Suprapubic skin (tissue), 4 donors: ENCODE measurements at regions not wholly inside any gene's neighbourhood (a gene's known extent, or its start where the extent isn't known, plus 50 kb on each side); places are given as distances from the start of the nearest gene placed in this dataset.

Source experiments
- DNase-seq, 2 donors: peaks; one replicate each; pipeline ENCODE4 v3.0.0-alpha.2; 2019; ENCODE audit warnings: low spot score in 2 of 2
- H3K27ac ChIP-seq: fragments of 200-600 bp; sonication (generic); one replicate; pipeline ENCODE4 v1.5.1; 2019
- H3K27me3 ChIP-seq: fragments of 200-600 bp; sonication (generic); one replicate; pipeline ENCODE4 v1.5.1; 2019
- H3K36me3 ChIP-seq: fragments of 200-600 bp; sonication (generic); one replicate; pipeline ENCODE4 v1.5.1; 2019
- H3K4me1 ChIP-seq: fragments of 200-600 bp; sonication (generic); one replicate; pipeline ENCODE4 v1.5.1; 2019
- H3K4me3 ChIP-seq: fragments of 200-600 bp; sonication (generic); one replicate; pipeline ENCODE4 v1.5.1; 2019; ENCODE audit warnings: mild to moderate bottlenecking
- H3K9me3 ChIP-seq: fragments of 200-600 bp; sonication (generic); one replicate; pipeline ENCODE4 v1.5.1; 2019
- CTCF ChIP-seq, 2 donors: fragments of 200-600 bp in 1 of 2; fragments of 450-650 bp in 1 of 2; sonication (generic) in 1 of 2; IDR thresholded peaks; one replicate each; pipeline ENCODE4 v1.5.1; 2016 to 2019; ENCODE audit warnings: antibody characterized with exemption in 2 of 2, mild to moderate bottlenecking in 1 of 2, moderate library complexity in 1 of 2
- EP300 ChIP-seq: sonication (generic); formaldehyde crosslinking; IDR thresholded peaks from one replicate; pipeline ENCODE4 v1.6.1; 2017; ENCODE audit warnings: antibody characterized with exemption
- POLR2A ChIP-seq, 2 donors: fragments of 450-650 bp; IDR thresholded peaks; one replicate each; pipeline ENCODE4 v1.6.1; 2017; ENCODE audit warnings: antibody characterized with exemption in 2 of 2, mild to moderate bottlenecking in 2 of 2, moderate library complexity in 2 of 2
- POLR2AphosphoS5 ChIP-seq, 3 donors: sonication (generic); formaldehyde crosslinking; IDR thresholded peaks; one replicate each; pipeline ENCODE4 v1.6.1; 2017; ENCODE audit warnings: antibody characterized with exemption in 3 of 3
- WGBS: methylation state at CpG from one replicate; pipeline ENCODE4 v1.1.5; 2018; 5-methylcytosine and 5-hydroxymethylcytosine counted together

GRCh38 chr5:44868541-44868940 is 59.8 kb downstream of the MRPS30 start:
- no peaks in the 10 kb centered on the region for H3K9me3 ChIP-seq
- TF ChIP-seq EP300 = no peak
- no peaks in the 10 kb centered on the region for H3K36me3 ChIP-seq
- no peak for DNase-seq
- 56% methylated on average over 4 of the region's 4 CpGs for WGBS
- no peaks in the 10 kb centered on the region for H3K4me1 ChIP-seq
- no peak overlapping the region for H3K27ac ChIP-seq
- no peak overlapping the region for H3K4me3 ChIP-seq
- H3K27me3 ChIP-seq = no peaks in the 10 kb centered on the region

- DNase-seq = no peak
- no peak for TF ChIP-seq EP300
- TF ChIP-seq POLR2A (IDR thresholded peaks at IDR 0.05) = no peak
- no peak for TF ChIP-seq CTCF (IDR thresholded peaks at IDR 0.05)
- TF ChIP-seq POLR2AphosphoS5 (IDR thresholded peaks at IDR 0.05) = no peak
- H3K4me3 ChIP-seq = no peak overlapping the region
- H3K4me1 ChIP-seq = no peaks in the 10 kb centered on the region
- no peaks in the 10 kb centered on the region for H3K36me3 ChIP-seq
- no peaks in the 10 kb centered on the region for H3K27me3 ChIP-seq
- H3K27ac ChIP-seq = no peak overlapping the region
- 55% methylated on average over 2 of the region's 2 CpGs for WGBS
- H3K9me3 ChIP-seq = no peaks in the 10 kb centered on the region
Observed at GRCh38 chr5:44869928-44870327, 61.2 kb downstream of the MRPS30 start.

- no peak for TF ChIP-seq CTCF (IDR thresholded peaks at IDR 0.05)
- TF ChIP-seq POLR2AphosphoS5 (IDR thresholded peaks at IDR 0.05) = no peak
- TF ChIP-seq EP300 = no peak
- TF ChIP-seq POLR2A (IDR thresholded peaks at IDR 0.05) = no peak
- no peaks in the 10 kb centered on the region for H3K4me1 ChIP-seq
- H3K36me3 ChIP-seq = no peaks in the 10 kb centered on the region
- H3K27ac ChIP-seq = no peak overlapping the region
- H3K27me3 ChIP-seq = no peaks in the 10 kb centered on the region
- no peak overlapping the region for H3K4me3 ChIP-seq
- DNase-seq = no peak
- no peaks in the 10 kb centered on the region for H3K9me3 ChIP-seq
Observed at GRCh38 chr5:44870430-44870829, 61.7 kb downstream of the MRPS30 start.

- TF ChIP-seq EP300 (no peak), POLR2AphosphoS5 (IDR thresholded peaks at IDR 0.05) (no peak), POLR2A (IDR thresholded peaks at IDR 0.05) (no peak), CTCF (IDR thresholded peaks at IDR 0.05) (no peak)
- H3K27me3 ChIP-seq = no peaks in the 10 kb centered on the region
- H3K9me3 ChIP-seq = no peaks in the 10 kb centered on the region
- WGBS = 90% methylated on average over 2 of the region's 2 CpGs
- no peaks in the 10 kb centered on the region for H3K36me3 ChIP-seq
- H3K27ac ChIP-seq = no peak overlapping the region
- DNase-seq = no peak
- no peak overlapping the region for H3K4me3 ChIP-seq
- no peaks in the 10 kb centered on the region for H3K4me1 ChIP-seq
Observed at GRCh38 chr5:44871401-44871800, 62.7 kb downstream of the MRPS30 start.

DNA sequence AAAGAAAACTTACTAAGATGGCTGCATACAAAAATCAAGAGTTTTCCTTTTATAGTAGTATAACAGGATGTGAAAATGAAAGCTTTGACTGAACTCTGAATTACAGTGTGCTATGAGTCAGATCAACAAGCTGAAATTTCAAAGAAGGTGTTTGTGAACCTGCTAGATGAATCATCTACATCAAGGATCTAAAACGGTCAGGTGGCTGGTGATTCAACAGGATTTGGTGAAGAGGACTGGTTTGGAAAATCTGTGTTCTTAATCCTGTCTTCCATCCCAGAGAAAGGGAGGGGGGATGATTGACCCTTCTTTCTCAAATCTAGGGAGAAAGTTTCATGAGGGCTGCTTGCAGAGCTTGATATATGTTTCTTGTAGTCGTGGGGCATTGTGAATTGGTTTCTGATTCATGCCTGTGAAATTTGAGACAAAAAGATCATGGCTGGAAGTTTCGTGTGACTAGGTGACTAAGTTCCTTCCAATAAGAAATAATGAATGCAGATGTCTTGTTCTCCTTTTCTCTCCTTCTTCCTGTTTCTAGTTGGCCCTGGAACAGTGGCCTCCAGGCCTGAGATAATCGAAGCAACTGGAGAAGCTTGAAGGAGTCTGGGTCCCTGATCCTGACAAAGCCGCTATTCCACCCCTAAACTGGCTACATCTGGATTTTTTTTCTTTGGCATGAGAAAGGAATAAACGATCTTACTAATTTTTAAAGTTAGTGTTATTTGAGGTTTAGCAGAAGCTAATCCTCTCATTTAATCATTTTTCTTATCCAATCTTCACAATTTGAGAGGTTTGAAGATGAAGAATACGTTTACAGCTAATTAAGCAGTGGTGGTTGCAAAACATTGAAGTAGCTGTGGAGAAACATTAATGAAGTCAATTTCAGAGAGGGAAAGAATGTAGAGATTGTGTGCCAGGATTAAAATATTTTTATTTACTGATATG is 67.2 kb downstream of the MRPS30 start:
- no peaks in the 10 kb centered on the region for H3K27me3 ChIP-seq
- H3K36me3 ChIP-seq = no peaks in the 10 kb centered on the region
- TF ChIP-seq POLR2AphosphoS5 (IDR thresholded peaks at IDR 0.05) = no peak
- no peak for TF ChIP-seq EP300
- TF ChIP-seq CTCF (IDR thresholded peaks at IDR 0.05) = no peak
- TF ChIP-seq POLR2A (IDR thresholded peaks at IDR 0.05) = no peak
- DNase-seq = no peak
- H3K4me1 ChIP-seq = no peaks in the 10 kb centered on the region
- WGBS = 51% methylated on average over 7 of the region's 7 CpGs
- H3K4me3 ChIP-seq = no peak overlapping the region
- H3K9me3 ChIP-seq = no peaks in the 10 kb centered on the region
- no peak overlapping the region for H3K27ac ChIP-seq
